Left ventricle myocardium superior (tissue), 1 donor: ENCODE measurements at regions not wholly inside any gene's neighbourhood (a gene's known extent, or its start where the extent isn't known, plus 50 kb on each side); places are given as distances from the start of the nearest gene placed in this dataset.
A peak's percentile ranks its signal among the peaks of the same experiment; 100 is the strongest.

Source experiments
- ATAC-seq: fragments of 200-7000 bp; cut with Tn5 transposase; one replicate; pipeline ENCODE4 v1.9.1; 2020; ENCODE audit warnings: mild to moderate bottlenecking, moderate library complexity
- DNase-seq: peaks from one replicate; pipeline ENCODE4 v3.0.0-alpha.2; 2020
- intact Hi-C: fragments of 100-400 bp; cut with micrococcal nuclease; formaldehyde crosslinking; loops from one replicate; pipeline ENCODE4 v1.11.0; 2022
- donor health status: DM: no; HTN: yes; CAD: no; lungs with severe emphysema.

DNA sequence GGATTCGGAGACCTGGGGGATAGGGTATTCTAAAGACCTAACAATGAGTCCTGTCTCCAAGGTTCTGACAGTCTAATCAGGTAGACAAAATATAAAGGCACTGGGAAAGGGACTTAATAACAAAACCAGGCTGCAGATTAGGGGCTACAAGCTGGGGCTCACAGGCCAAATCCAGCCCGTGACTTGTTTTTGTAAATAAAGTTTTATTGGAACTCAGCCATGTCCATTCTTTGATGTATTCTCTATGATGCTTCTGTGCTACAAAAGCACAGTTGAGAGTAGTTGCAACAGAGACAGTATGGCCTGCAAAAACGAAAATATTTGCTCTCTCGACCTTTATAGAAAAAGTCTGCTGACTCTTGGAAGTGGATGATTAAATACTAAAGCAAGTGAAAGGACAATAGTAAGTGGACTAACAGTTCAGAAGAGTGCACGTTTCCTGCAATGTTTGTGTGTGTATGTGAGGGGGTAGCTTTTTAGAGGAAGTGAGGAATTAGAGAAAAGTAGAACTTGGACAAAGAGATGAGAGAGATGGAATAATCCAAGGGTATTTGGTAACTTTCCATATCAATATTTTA lies 115.4 kb upstream of the ZFHX3 start:
- intact Hi-C loops: no loop called here
- ATAC-seq: no peak
- DNase-seq: no peak

DNA sequence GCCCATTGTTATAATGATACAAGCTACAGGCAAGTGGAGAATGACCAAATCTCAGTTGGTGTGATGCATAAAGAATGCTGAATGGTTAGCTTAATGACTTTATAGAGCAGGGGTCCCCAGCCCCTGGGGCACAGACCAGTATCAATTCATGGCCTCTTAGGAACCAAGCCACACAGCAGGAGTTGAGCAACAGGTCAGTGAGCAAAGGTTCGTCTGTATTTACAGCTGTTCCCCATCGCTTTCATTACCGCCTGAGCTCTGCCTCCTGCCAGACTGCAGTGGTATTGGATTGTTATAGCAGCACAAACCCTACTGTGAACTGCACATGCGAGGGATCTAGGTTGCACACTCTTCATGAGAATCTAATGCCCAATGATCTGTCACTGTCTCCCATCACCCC lies 114.0 kb upstream of the ZFHX3 start:
- ATAC-seq (no peak), DNase-seq (no peak)
- intact Hi-C loops: no loop called here

DNA sequence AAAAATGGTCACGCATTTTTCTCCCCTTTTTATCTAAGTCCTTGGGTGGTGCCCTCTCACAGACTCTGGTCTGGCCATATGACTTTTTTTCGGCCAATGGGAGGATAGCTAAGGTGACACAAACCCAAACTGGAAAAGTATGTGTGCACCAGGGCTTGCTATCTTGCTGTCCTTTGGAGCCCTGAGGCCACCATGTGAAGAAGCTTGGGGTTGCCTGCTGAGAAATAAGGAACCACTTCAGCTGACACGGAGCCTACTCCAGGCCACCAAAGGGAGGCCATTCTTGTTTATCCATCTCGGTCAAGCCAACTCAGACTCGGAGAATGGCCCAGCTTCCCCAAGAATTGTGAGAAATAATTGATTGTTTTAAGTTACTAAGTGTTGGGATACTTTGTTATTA lies 111.4 kb upstream of the ZFHX3 start:
- intact Hi-C loops: no loop called here
- DNase-seq (no peak), ATAC-seq (no peak)

DNA sequence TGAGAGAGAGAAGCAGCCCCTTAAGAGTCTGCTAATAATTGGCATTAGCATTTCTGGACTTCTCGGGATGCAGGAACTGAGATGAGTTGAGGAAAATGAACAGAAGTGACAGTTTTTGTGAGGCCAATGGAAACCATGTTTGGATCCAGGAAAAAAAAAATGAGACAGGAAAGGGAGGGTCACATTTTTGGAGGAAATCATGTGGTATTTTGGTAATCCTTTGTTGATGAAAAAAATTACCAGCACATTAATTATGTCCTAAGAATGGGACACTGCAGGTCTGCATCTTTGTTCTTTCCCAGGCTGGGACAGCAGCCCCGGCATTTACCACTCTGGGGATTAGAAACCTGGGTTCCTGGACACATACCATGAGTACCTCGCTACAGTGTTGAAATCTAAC lies 109.9 kb upstream of the ZFHX3 start:
- DNase-seq (no peak), ATAC-seq (no peak)
- intact Hi-C loops: no loop called here

DNA sequence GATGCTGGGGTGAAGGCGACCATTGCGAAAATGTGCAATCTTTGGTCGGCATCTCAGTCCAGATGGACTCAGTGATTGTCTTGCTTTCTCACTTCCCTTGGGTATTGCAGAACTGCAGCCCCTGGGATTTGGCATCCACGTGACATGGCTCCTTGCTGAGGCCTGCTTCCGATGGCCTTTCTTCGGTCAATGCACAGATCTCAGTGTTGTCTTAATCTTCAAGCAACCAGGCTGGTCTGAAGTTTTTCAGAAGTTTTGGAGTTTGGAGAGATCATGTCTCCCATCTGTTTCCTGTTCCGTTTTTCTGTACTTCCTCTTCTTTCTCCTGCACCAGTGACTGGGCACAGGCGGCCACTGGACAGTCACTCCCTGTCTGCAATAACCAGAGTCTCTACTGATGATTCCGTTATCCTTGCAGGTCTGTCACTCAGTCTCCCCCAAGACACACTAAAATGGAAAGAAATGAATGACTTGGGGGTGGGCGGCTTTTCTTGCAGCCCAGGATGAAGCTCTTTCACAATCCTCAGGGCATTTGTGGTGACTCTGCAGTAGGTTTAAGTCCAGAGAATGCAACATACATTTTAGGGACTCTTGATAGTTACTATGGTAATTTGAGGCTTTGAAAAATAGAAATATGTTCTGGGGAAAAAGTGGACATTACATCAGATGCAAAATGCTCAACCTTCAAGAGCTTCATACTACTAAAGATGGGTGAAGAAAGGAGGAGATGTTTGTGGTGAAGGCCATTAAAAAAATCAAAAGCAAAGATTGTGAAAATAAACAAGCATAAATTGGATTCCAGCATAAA lies 106.3 kb upstream of the ZFHX3 start:
- intact Hi-C loops: no loop called here
- peak; percentile 84 for ATAC-seq
- peak; percentile 54 for DNase-seq

DNA sequence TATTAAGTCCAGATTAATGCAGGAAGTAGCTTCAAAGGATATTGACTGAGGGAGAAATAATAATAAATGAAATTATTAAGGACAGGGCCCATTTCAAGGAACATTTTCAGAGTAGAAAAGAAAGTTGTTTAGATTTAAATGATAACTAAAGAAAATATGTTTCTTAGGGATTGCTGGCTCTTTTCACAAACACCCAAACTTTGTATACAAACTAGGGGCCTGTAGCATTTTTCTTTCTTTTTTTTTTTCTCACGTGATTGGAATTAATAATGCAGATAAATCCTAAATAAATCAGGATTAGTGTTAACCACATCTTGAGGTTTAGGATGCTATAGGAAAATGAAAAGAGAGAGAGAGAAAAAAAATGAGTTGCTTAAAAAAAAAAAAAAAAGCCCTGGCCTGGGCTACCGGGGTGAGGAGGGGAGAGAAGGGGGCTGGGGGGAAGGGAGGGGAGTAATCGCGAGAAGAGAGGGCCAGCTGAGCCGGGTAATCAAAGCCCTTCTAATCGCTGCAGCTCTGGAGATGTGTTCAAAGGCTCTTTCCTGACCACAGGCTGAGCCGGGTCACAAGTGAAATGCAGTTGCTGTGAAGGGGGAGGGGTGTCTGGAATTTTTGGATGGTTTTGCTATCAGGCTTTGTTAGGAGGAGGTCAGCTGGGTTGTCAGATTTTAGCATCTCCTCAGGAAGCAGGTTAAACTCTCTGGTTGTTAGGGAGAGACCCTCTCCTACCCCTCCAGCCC lies 104.6 kb upstream of the ZFHX3 start:
- intact Hi-C loops: no loop called here
- ATAC-seq: no peak

DNA sequence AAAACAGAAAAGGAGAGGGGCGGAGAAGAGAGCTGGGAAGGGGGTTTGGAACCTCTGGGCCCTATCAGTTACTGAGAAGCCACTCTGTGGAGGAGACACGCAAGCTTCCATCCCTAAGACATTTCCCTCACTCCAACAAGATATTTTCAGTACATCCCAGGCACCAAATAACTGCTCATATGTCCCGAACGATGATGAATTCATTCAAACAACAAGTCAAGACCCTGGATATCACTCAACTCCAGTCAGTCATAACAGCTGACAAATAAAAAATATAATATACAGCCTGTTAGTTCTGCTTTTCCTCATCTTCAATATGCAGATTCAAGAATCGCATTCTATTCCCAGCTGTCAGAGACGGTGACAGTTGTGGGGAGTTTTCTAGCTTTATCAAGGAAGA lies 104.0 kb upstream of the ZFHX3 start:
- intact Hi-C loops: no loop called here
- ATAC-seq (no peak), DNase-seq (no peak)

More for the DNA sequence above, 104.6 kb upstream of the ZFHX3 start:
- DNase-seq: no peak

DNA sequence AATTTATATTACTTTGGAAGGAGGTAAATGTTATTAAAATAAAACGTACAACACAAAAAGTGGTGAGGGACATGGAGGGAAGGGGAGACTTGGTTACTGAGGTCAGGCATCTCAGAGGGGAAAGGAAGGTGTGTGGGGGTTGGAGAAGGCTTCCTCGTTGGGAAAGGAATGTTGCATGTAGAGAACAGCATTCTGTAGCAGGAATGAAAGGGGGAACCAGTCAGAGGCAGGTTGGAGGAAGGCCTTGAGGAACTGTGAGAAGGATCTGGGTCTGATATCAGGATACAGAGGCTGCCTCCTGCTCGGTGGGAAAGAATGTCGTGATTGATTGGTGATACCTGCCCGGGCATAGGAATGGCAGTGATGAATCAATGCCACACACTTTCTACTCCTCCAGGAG lies 103.3 kb upstream of the ZFHX3 start:
- intact Hi-C loops: no loop called here
- ATAC-seq: no peak
- no peak for DNase-seq

DNA sequence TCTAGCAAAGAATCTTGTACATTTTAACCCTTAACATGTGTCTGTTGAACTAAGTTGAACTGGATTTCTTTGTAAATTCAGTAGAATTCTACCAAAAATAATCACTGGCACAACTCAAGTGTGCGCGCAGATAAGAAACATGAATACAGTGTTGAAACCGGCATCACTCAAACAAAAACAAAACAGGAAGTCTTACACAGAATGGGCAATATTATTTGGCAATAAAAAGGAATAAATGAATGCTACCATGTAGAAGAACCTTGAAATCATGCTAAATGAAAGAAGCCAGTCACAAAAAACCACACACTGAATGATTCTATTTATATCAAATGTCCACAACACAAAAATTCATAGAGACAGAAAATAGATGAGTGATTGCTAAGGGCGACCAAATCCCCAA lies 102.9 kb upstream of the ZFHX3 start:
- ATAC-seq (no peak), DNase-seq (no peak)
- intact Hi-C loops: no loop called here

DNA sequence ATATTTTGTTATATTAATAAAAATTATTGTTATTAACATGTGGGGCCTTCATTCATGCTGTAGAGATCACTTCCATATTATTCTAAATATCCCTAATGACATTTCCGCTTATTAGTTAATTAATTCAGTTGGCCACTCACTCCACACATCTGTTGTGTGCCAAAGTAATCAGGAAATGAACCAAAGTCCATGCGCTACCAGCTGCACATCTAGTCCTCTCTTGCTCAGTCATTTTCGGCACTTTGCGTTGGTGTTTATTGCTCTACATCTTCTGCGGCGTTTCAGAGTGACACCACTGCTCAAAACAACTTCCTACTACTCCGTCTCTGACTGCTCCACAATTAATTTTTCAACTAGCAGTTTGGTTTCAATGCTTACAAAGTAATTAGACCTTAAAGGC lies 101.4 kb upstream of the ZFHX3 start:
- no peak for ATAC-seq
- intact Hi-C loops: no loop called here
- no peak for DNase-seq

DNA sequence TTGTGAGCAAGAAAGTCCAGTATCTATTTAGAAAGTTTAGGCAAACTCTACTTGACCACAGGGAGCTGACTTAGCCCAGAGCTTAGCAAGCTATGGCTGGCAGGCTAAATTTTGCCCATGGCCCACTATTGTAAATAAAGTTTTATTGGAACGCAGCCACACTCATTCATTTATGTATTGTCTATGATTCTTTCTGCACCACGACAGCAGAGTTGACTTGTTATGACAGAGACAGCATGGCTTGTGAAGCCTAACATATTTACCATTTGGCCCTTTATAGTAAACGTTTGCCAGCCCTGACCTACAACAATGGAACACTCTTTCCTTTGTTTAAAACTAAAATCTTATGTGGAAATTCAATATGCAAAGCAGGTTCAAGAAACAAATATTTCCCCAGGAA lies 100.0 kb upstream of the ZFHX3 start:
- ATAC-seq: no peak
- intact Hi-C loops: no loop called here
- DNase-seq: no peak

DNA sequence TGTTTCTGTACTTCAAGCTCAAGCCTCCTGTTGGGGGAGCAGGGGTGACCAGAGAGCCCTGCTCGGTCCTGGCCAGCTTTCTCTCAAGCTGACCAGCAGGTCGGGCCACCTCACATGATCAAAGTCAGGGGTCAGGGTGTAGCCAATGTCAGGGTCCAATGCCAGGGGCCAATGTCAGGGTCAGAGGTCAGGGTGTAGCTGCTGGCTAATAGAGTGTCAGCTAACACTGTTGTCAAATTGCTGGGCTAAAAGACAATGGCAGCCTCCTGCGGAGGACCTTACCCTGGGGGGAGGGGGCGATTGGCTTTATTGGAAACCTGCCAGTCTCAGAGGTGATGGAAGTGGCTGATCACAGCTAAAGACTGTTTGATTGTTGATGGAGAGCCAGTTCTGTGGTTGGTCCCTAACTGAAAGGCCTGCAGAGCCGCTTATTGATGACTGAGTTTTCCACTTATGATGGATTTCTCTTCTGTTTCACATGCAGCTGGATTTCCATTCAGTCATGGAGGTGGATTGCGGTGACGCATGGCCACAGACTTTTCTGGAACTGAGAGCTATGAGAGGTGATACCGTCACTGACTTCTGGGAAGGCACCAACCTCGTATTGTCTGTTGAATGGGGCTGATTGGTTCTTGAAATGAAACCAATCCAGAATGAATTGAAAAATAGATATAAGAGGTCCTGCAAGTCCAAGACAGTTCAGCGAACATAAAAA lies 97.4 kb upstream of the ZFHX3 start:
- intact Hi-C loops: no loop called here
- DNase-seq (no peak), ATAC-seq (no peak)

DNA sequence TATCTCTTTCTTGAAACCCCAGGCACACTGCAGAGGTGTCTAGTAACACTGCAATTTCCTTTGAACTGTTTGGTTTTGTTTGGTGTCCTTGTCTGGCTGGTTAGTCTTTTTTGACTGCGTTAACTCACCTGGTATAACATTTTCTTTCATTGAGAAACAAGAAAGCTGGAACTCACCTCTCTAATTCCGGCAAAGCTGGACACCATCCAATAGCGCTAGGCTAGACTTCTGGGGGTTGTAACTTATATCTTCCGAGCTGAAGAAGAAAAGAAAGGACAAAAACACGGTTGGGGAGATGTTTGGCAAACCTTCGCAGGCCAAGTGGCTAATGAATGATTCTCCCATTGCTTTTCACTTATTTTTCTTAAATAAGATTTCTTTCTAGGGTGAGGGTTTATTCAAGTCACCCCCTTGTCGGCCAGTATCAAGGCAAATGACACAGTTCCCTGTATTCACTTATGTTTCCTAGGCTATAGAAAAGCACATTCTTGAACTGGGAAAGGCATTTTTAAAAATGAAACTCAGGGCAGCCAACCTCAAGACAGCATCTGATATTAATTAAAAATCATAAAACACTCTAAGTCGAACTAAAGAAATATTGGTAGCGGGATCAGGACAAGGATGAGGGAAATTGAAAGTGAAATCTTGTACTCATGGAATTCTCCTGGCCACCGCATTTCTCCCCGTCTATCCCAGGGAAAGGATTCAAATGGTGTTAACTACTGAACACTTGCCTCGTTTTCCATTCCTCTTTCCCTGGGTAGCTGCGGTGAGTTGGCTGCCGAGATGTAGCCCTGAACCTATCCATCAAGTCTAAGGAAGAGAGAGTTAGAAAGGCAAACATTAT lies 95.9 kb upstream of the ZFHX3 start:
- DNase-seq: no peak
- intact Hi-C loops: no loop called here
- ATAC-seq: peak; percentile 62

DNA sequence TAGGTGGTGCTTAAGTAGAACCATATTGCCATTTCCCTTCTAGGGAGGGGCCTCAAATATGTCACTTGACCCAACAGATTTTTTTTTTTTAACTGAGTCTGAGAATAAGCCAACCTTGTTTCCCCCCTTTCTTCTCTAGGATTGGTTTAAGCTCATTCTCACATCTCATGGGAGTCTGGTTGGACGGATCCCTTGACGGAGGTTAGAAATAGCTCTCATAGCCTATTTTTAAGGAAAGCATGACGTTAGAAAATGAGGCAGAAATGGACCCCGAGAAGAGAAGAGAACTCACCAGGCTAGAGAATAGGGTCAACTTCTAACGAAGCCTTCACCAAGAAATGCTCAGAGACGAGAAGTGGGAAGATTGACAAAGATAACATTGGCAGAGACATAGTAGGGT lies 95.1 kb upstream of the ZFHX3 start:
- DNase-seq (no peak), ATAC-seq (peak; percentile 65)
- intact Hi-C loops: no loop called here

DNA sequence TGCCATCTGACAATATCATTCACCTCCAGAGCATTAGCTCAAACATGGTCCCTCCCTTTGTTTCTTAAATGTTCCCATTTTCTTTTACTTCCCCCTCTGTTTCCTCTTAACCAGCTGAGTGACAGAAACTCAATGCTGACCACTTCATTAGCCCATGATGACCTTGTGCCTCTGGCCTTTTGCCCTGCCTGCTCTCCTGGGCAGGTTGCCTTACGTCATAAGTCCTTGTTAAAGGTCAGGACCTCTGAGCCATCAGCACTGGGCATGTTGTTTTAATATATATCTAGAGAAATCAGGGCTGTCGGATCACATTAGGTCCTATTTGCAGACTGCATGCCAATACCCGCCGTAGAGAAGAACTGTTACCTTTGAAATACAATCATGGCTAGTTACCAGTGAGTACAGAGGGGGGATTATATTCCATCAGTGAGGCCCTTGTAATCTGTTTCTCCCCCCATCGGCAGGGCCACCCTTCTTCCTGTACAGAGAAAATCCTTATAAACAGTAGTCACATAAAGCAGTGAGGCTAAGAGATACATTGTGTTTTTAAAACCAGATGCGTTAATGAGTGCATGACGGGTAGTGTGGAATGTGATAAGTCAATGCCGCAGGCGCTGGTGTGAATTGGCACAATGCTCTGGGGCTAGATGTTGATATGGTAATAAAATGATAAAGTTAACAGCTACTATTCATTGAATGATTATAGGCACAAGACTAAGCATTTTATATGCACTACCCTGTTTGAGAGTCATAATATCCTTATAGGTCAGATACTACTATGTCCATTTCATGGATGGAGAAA lies 94.3 kb upstream of the ZFHX3 start:
- intact Hi-C loops: no loop called here
- ATAC-seq (no peak), DNase-seq (no peak)

DNA sequence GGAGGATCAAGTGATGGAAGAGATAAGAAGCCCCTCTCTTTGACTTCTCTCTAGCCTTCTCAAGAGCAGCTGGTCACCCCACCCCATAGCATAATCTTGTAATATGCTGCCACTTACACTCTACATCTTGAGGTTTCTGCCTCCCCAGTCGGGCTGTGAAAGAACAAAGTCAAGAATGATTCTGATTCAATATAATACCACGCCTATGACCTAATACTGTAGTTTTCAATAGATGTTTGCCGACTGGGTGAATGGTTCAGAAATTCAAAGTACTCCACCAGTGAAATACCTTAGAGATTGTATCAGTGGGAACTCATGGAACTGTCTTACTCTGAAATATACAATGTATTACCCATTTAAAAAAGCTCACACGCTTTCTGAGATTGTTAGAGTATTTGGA lies 93.0 kb upstream of the ZFHX3 start:
- DNase-seq: no peak
- intact Hi-C loops: no loop called here
- ATAC-seq: no peak

DNA sequence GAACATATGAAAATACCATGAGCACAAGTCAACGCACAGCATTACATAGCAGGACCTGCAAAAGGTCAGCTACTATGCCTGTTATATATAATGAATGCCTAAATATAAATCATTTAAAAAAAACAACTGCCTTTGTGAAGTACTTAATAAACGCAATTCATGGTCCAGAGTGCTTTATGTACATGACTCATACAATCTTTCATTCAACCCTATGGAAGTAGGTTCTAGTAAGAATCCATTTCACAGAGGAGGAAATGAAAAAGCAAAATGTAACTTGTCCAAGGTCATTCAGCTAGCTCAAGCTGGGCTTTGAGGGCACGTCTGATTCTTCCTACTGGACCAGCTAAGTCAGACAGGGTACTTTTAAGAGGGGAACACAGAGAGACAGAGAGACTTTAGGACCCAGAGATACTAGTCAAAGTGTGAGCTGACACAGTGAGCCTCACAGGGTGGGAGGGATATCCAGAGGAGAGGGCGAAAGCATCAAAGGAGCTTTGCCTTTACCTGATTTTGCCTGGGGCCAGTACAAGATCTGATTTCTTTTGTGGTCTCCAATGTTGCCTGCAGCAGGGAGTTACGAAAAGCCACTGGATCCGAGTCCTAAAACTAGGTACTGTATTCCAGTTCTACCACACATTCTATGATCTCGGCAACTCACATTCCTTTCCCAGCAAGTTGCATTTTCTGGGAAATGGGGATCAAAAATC lies 83.4 kb upstream of the ZFHX3 start:
- DNase-seq: no peak
- intact Hi-C loops: no loop called here
- ATAC-seq: no peak

DNA sequence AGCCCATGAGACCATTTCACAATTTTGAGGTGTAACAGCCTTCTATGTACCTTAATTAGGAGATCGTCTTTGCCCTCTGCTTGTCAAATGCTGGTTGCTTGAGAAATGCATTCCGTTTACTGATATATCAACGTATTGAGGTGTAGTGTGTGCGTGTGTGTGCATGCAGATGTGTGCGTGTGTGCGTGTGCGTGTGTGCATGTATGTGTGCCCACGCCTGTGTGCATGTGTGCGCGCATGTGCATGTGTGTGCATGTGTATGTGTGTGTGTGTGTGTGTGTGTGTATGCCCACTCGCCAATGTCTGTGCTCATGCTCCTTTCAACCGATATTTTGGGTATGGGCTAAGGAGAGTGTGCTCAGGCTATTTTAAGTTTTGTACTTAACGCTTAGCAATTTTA lies 81.5 kb upstream of the ZFHX3 start:
- DNase-seq (no peak), ATAC-seq (no peak)
- intact Hi-C loops: no loop called here
